ENCODE measurements at regions not wholly inside any gene's neighbourhood (a gene's known extent, or its start where the extent isn't known, plus 50 kb on each side); places are given as distances from the start of the nearest gene placed in this dataset.
"Not testable (repeated sequence)": the region's sequence is repeated elsewhere in the genome, so short reads cannot be mapped to it uniquely, and the experiment has no call there.

GRCh38 chr5:162209005-162209605 lies 141.5 kb downstream of the GABRG2 start:
- peak; percentile 79 to 80 for DNase-seq

- DNase-seq: no peak
These were observed 147.0 kb downstream of the GABRG2 start for GRCh38 chr5:162214551-162214950.

DNA sequence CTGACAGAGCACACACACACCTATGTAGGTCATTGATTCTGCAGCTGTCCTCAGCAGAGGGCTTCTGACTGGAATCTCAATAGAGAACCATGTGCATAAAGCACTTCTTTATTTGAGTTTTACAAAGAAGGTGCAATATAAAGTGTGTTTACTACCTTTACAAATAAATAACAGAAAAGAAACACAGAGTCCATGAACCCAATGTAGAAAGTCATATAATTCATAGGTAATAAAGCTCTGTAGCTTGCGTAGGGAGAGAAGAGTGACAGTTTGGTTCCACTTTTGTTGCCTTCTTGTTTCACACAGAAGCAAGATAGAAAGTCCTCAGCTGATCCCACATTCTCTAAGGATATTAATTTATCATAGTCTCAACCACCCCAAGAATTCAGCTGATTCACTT lies 149.5 kb downstream of the GABRG2 start:
- no peak for DNase-seq

- DNase-seq: peak; percentile 18 to 33
These were observed 154.3 kb downstream of the GABRG2 start for GRCh38 chr5:162221910-162222309.

DNA sequence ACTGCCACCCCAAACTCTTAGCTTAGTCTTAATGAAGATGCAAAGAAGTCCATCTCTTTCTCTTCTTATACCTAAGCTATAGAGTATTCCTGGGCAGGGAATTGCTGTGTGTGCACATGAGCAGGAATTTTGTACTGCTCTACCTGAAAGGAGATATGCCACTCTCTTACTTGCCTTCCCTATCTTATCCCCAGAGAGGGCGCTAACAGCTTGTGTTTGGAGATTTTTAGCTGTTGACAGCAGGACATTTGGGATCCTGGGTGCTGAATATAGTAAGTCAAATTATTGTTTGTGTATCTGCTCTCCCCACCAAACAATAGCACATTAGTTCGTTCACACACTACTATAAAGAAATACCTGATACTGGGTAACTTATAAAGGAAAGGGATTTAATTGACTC lies 159.5 kb downstream of the GABRG2 start:
- peak; percentile 52 to 54 for DNase-seq

DNA sequence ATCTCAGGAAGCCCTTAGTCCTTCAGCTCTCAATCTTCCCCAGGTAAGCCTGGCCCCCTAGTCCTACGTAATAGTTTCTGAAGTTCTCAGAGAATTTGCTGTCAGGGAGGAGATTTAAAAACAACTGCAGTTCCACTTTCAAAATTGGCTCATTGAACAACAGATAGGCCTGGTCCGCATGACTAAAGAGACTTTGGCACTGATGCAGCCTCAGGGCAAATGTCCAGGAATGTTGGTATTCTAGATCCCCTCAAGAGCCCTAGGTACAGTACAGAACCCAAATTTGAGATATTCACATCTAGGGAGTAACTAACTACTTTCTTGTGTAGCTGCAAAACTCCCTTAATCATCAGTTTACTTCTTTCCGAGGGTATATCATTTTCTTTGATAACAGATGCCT lies 162.8 kb downstream of the GABRG2 start:
- DNase-seq: no peak

DNA sequence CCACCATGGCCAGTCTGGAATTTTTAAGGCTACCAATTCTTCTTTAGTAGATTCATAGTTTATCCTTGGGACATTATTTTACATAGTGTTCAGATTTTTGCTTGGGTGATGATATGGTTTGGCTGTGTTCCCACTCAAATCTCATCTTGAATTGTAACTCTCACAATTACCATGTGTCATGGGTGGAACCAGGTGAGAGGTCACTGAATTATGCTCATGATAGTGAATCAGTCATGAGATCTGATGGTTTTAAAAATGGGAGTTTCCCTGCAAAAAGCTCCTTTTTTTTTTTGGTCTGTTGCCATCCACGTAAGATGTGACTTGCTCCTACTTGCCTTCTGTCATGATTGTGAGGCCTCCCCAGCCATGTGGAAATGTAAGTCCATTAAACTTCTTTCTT lies 163.9 kb downstream of the GABRG2 start:
- DNase-seq: no peak

GRCh38 chr5:162240734-162241133 lies 173.2 kb downstream of the GABRG2 start:
- DNase-seq: no peak

DNA sequence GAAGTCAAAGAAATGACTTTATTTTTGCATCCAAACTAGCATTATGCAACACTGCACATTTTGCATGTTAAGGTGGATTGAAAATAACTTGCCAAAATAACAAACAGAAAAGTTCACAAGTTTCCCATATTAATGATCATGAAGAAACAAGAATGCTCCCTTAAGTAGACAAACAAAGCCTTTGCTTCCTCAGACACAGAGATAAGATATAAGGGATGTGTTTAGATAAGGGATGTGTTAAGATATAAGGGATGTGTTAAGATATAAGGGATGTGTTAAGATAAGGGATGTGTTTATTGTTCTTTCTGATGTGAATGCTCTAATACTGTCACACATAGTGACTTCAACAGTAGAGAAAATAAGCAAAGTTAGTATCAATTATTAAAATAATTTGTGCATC lies 174.8 kb downstream of the GABRG2 start:
- DNase-seq: no peak

GRCh38 chr5:162243651-162244050 lies 176.1 kb downstream of the GABRG2 start:
- no peak for DNase-seq

DNA sequence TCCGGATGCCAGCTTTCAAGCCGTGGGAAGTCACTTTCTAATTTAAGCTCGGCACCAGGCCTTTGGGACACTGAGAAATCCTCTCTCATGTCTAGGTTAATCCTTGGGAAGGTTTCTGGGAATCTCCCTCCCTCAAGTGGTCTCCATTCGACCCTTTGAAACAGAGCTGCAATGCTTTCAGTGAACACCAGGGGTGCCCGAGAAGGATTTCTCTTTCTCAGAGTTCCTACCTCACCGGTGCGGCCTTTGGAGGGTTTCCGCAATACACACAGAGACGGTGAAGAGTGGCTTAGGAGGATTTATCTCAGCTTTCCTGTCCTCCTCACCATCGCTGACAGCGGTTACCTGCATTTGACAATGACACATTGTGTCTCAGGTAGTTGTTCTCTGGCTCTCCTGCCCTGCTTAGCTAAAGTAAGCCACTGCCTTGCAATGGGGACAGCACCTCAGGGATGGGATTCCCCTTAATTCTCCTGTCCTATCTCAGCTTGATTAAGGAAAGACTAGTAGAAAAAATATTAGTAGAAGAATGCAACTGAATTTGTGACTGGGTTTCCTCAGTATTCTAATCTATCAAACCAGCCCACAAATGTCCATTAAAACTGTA lies 180.6 kb downstream of the GABRG2 start:
- no peak for DNase-seq

GRCh38 chr5:162256711-162257110 lies 189.1 kb downstream of the GABRG2 start:
- peak in 1 of 2 experiments; percentile 5 for DNase-seq

DNA sequence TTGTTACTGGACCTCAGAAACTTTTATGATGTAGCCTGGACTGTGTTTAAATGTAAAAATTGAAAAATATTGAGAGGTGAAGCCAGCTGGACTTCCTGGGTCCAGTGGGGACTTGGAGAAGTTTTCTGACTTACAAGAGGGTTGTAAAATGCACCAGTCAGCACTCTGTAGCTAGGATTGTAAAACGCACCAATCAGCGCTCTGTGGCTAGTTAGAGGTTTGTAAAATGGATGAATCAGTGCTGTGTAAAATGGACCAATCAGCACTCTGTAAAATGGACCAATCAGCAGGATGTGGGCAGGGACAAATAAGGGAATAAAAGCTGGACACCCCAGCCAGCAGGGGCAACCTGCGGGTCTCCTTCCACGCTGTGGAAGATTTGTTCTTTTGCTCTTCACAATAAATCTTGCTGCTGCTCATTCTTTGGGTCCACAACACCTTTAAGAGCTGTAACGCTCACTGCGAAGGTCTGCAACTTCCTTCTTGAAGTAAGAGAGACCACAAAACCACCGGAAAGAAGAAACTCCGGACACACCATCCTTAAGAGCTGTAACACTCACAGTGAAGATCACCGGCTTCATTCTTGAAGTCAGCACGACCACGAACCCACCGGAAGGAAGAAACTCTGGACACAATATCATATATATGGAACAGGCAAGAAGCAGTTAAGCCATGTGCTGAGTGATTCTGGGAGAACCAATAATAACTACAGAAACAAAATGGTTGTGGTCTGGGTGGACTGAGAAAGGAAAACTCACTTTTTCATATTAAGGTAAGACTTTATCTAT lies 201.3 kb downstream of the GABRG2 start:
- peak; percentile 95 to 97 for DNase-seq

DNA sequence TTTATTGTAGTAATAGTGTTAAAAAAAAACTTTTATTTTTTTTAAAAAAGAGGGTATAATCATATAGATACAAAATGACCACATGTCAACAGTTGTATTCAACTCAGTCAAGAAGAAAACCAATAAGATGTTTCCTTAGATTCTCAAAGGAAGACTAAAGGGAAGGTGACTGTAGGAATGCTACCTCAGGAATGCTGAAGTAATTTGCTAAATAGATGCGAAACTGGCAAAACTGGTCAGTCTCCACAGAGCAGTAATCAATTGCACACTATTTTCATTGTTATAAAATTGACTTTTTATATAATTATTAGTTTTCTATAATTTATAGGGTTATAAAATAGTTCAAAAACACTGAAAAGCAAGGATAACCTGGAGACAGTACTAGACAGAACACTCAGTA lies 204.8 kb downstream of the GABRG2 start:
- DNase-seq: no peak

GRCh38 chr5:162274679-162275078 lies 207.1 kb downstream of the GABRG2 start:
- DNase-seq: no peak

GRCh38 chr5:162275387-162275786 lies 207.8 kb downstream of the GABRG2 start:
- not testable (repeated sequence) for DNase-seq

- no peak for DNase-seq
These were observed 214.6 kb downstream of the GABRG2 start for GRCh38 chr5:162282191-162282590.

DNA sequence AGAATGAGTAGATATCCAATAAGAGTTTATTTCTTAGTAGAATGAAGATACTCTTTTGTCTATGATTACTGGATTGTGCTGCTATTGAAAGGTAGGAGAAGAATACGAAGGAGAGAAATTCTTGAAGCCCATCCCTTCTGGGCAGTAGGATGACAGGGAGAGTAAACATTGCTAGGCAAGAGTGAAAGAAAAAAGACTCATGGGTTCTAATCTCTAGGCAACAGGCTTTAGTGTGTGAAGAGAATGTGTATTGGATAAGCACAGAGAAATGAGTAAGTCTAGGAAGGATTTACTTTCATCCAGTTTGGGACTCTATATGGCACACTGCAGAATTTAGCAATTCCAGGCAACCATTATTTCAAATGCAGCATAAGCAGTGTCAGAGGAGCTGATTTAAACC lies 216.0 kb downstream of the GABRG2 start:
- DNase-seq: no peak

DNA sequence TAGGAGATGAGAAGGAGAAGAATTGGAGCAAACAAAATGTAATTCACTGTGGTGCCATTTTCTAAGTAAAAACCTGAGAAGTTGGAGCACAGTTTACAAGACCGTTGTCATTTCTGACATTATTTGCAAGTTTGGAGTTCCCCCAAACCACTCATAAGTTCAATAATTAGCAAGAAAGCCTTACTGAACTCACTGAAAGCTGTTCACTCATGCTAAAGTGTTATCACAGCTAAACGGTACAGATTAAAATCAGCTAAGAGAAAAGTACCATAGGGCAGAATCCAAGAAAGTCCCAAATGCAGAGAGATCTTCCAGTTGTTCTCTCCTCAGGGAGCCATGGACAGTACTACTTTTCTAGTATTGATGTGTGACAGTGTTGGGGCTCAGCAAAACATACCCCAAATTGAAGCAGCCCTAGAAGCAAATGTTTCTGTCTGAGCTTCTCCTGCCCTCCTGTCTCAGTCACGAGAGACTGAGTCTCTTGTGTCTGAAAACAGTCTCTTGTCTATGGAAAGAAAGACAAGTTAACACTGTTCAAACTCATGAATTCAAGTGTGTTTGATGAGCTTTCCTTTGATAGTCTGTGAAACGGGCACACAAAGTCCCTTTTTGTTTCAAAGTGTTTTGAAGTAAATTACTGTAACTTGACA lies 221.2 kb downstream of the GABRG2 start:
- no peak for DNase-seq

DNA sequence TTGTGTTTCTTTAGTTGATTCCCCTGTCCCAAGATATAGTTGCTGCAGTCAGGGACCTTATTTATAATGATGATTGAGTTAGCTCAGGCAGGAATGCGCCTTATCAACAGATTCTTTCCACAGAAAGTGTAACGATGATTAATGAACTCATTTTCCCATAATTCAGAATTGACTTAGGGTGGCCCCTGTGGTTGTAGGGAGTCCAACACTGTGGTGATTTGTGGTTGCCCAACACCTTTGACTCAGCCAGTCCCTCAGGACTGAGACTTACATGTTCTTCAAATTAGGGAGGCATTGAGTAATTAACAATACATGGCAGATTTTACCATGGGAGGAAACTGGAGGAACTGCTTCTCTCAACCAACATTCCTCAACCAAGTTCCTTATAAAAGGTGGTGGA lies 221.9 kb downstream of the GABRG2 start:
- DNase-seq: peak in 1 of 2 experiments; percentile 11

DNA sequence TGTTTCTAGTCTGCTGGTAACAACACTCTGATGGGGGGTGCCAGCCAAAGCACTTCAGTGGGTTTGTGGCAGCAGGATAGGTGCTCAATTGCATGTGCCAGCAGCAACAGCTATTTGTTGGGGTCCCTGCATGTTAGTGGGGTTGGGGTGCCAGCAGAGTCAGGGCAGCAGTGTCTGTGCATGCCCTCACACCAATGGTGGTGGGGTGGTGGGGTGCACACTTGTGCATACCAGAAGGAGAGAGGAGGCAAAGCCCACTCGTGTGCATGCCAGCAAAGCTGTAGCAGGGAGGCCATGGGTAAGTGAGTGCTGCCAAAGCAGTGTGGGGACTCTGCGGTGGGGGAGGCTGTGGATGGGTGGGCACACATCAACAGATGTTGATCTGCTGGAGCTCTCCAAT lies 232.2 kb downstream of the GABRG2 start:
- DNase-seq: no peak

DNA sequence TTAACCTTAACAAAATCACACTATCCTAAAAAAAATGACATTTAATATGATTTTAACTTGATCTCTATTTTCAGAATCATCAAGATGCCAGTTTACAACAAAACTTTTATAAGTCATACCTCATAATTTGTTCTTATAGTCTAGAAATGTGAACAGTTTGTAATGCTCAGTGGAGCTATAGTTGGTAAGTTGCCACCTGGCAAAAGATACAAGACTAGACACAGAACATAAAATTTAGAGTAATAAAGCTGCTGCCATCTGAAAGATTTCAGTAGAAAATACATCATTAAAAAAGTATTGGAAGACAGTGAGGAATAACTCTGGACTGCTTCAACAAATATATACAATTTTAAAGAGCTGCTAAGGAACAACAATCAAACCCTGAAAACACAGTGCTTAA lies 233.8 kb downstream of the GABRG2 start:
- DNase-seq: no peak

DNA sequence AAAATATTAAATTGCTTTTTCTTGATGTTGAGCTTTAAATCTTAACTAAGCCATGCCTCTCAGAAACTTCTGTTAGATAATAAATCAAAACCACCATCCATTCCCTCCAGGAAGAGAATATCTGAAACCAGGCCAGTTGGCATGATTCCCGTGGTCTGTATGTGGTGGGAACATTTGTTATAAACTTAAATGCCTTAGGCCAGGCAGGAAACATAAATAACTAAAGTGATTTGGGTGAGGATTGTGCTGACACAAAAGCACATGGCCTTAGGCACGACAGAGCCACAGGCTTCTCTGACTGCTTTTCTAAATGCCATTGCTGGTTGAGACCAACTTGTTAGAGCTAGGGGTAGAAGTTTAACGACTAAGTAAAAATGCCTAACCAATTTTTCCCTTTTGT lies 255.9 kb downstream of the GABRG2 start:
- DNase-seq: no peak

DNA sequence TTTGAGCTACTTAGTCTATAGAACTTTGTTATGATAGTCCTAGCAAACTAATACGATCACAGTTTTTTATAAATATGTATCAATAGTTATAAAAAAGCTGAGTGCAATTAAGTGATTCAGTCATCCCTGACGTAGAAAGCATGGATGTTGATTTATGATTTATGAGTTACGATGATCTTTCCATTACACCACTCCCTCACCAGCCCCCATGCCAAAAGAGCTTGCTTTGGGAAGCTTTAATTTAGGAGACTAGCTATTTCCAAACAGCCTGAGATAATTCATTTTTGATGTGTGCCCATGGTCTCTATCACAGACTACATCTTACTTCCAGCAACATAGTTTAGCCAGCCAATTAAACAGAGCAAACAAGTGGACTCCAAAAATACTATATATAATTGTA lies 256.8 kb downstream of the GABRG2 start:
- no peak for DNase-seq
